COLO668 (cell line): ENCODE measurements at regions not wholly inside any gene's neighbourhood (a gene's known extent, or its start where the extent isn't known, plus 50 kb on each side); places are given as distances from the start of the nearest gene placed in this dataset.

Source experiments
- DNase-seq: peaks from one replicate; lab custom pipeline; 2025; ENCODE audit not compliant: unreplicated experiment; lab: John Stamatoyannopoulos, UW

GRCh38 chr3:72347819-72348319, 500.4 kb downstream of the SHQ1 start:
- no peak for DNase-seq

- DNase-seq, result no peak
Observed at GRCh38 chr3:72346526-72346926, 501.7 kb downstream of the SHQ1 start.

GRCh38 chr3:72345980-72346379, 502.3 kb downstream of the SHQ1 start:
- DNase-seq, result no peak

- no peak for DNase-seq
Observed at GRCh38 chr3:72345237-72345878, 502.9 kb downstream of the SHQ1 start.

- DNase-seq, result no peak
Observed at GRCh38 chr3:72344647-72345046, 503.6 kb downstream of the SHQ1 start.

- DNase-seq, result no peak
Observed at GRCh38 chr3:72344236-72344635, 504.0 kb downstream of the SHQ1 start.

GRCh38 chr3:72343078-72343477, 505.2 kb downstream of the SHQ1 start:
- DNase-seq, result no peak

GRCh38 chr3:72342450-72342849, 505.8 kb downstream of the SHQ1 start:
- no peak for DNase-seq

- no peak for DNase-seq
Observed at GRCh38 chr3:72341920-72342319, 506.3 kb downstream of the SHQ1 start.

GRCh38 chr3:72341380-72341770, 506.9 kb downstream of the SHQ1 start:
- DNase-seq, result no peak

GRCh38 chr3:72340476-72341379, 507.5 kb downstream of the SHQ1 start:
- DNase-seq, result no peak

GRCh38 chr3:72340056-72340455, 508.2 kb downstream of the SHQ1 start:
- DNase-seq, result no peak

- DNase-seq, result no peak
Observed at GRCh38 chr3:72339670-72340030, 508.6 kb downstream of the SHQ1 start.

GRCh38 chr3:72338942-72339669, 509.1 kb downstream of the SHQ1 start:
- peak; percentile 8 for DNase-seq

- DNase-seq, result no peak
Observed at GRCh38 chr3:72338082-72338941, 509.9 kb downstream of the SHQ1 start.

GRCh38 chr3:72337480-72337855, 510.8 kb downstream of the SHQ1 start:
- DNase-seq, result no peak

- DNase-seq, result peak; percentile 42
Observed at GRCh38 chr3:72336821-72337479, 511.3 kb downstream of the SHQ1 start.

- DNase-seq, result no peak
Observed at GRCh38 chr3:72336114-72336651, 512.1 kb downstream of the SHQ1 start.

GRCh38 chr3:72335458-72336095, 512.7 kb downstream of the SHQ1 start:
- DNase-seq, result no peak
